ENCODE measurements at regions not wholly inside any gene's neighbourhood (a gene's known extent, or its start where the extent isn't known, plus 50 kb on each side); places are given as distances from the start of the nearest gene placed in this dataset.

GRCh38 chr6:99146711-99147110 lies 199.0 kb upstream of the FBXL4 start:
- TF ChIP-seq CTCF (IDR thresholded peaks at IDR 0.05; ENCODE audit: borderline replicate concordance, extremely low read depth, low read length, poor library complexity, severe bottlenecking) (no peak), EZH2 (IDR thresholded peaks at IDR 0.05; ENCODE audit: borderline replicate concordance, low read depth, low read length, severe bottlenecking) (no peak)
